SK-N-SH treated with all-trans-retinoic acid at 6 μM for 48 hours (cell line): ENCODE measurements at regions not wholly inside any gene's neighbourhood (a gene's known extent, or its start where the extent isn't known, plus 50 kb on each side); places are given as distances from the start of the nearest gene placed in this dataset.

Experiments used
- ATAC-seq: fragments of 200-7000 bp; cut with Tn5 transposase; 3 replicates; pipeline ENCODE4 v1.9.1; 2020; ENCODE audit warnings: mild to moderate bottlenecking, moderate library complexity
- ARNTL ChIP-seq: fragments of 450-650 bp; formaldehyde crosslinking; IDR thresholded peaks from 2 replicates; pipeline ENCODE4 v1.5.0; 2020; ENCODE audit warnings: low read depth, mild to moderate bottlenecking, moderate library complexity, borderline replicate concordance
- BACH2 ChIP-seq: fragments of 250-450 bp; sonication (Bioruptor Pico); IDR thresholded peaks from 2 replicates; pipeline ENCODE4 v1.9.0; 2021; ENCODE audit warnings: mild to moderate bottlenecking, borderline replicate concordance
- CSDC2 ChIP-seq: fragments of 250-450 bp; sonication (Bioruptor Pico); IDR thresholded peaks from 2 replicates; pipeline ENCODE4 v1.5.0; 2020; ENCODE audit warnings: mild to moderate bottlenecking, moderate library complexity
- ESRRG ChIP-seq: fragments of 250-450 bp; sonication (Bioruptor Pico); IDR thresholded peaks from 2 replicates; pipeline ENCODE4 v1.6.1; 2021; ENCODE audit warnings: mild to moderate bottlenecking
- GLIS3 ChIP-seq: fragments of 250-450 bp; sonication (Bioruptor Pico); IDR thresholded peaks from 2 replicates; pipeline ENCODE4 v1.5.0; 2020; ENCODE audit warnings: mild to moderate bottlenecking, moderate library complexity
- ISL1 ChIP-seq: fragments of 250-450 bp; sonication (Bioruptor Pico); IDR thresholded peaks from 2 replicates; pipeline ENCODE4 v2.1.2; 2022; ENCODE audit warnings: mild to moderate bottlenecking, moderate library complexity
- OSR1 ChIP-seq: fragments of 250-450 bp; sonication (Bioruptor Pico); IDR thresholded peaks from 2 replicates; pipeline ENCODE4 v1.8.0; 2022; ENCODE audit warnings: moderate library complexity, mild to moderate bottlenecking, inconsistent platforms
- RARB ChIP-seq: fragments of 250-450 bp; sonication (Bioruptor Pico); IDR thresholded peaks from 2 replicates; pipeline ENCODE4 v1.8.0; 2021; ENCODE audit warnings: mild to moderate bottlenecking, moderate library complexity
- SNAI2 ChIP-seq: fragments of 250-450 bp; sonication (Bioruptor Pico); IDR thresholded peaks from 2 replicates; pipeline ENCODE4 v1.5.0; 2020; ENCODE audit warnings: mild to moderate bottlenecking, moderate library complexity
- TCF4 ChIP-seq: fragments of 250-450 bp; sonication (Bioruptor Pico); IDR thresholded peaks from 2 replicates; pipeline ENCODE4 v1.8.0; 2021; ENCODE audit warnings: mild to moderate bottlenecking, moderate library complexity, borderline replicate concordance
- ZC3H10 ChIP-seq: fragments of 250-450 bp; sonication (Bioruptor Pico); IDR thresholded peaks from 2 replicates; pipeline ENCODE4 v1.5.1; 2021; ENCODE audit warnings: mild to moderate bottlenecking, moderate library complexity
- ZFP30 ChIP-seq: fragments of 450-650 bp; formaldehyde crosslinking; IDR thresholded peaks from 2 replicates; pipeline ENCODE4 v1.5.0; 2022; ENCODE audit warnings: mild to moderate bottlenecking, moderate library complexity
- ZNF8 ChIP-seq: fragments of 450-650 bp; formaldehyde crosslinking; IDR thresholded peaks from 2 replicates; pipeline ENCODE4 v1.5.0; 2020; ENCODE audit warnings: mild to moderate bottlenecking, moderate library complexity
- TF ChIP-seq, protein P1 (sequence below): fragments of 250-450 bp; sonication (Bioruptor Pico); IDR thresholded peaks from 2 replicates; pipeline ENCODE4 v1.5.1; 2021; ENCODE audit warnings: mild to moderate bottlenecking, moderate library complexity
- TF ChIP-seq, protein P2 (sequence below): fragments of 250-450 bp; sonication (Bioruptor Pico); IDR thresholded peaks from 2 replicates; pipeline ENCODE4 v1.5.1; 2020; ENCODE audit warnings: low read depth, mild to moderate bottlenecking, moderate library complexity
- TF ChIP-seq, protein P3 (sequence below): fragments of 250-450 bp; sonication (Bioruptor Pico); IDR thresholded peaks from 2 replicates; pipeline ENCODE4 v1.8.0; 2021; ENCODE audit warnings: low read depth, mild to moderate bottlenecking, moderate library complexity, borderline replicate concordance
- TF ChIP-seq, protein P4 (sequence below): fragments of 250-450 bp; sonication (Bioruptor Pico); IDR thresholded peaks from 2 replicates; pipeline ENCODE4 v1.5.0; 2020; ENCODE audit warnings: mild to moderate bottlenecking, moderate library complexity

GRCh38 chr10:21437770-21438382, 87.6 kb downstream of the SKIDA1 start:
- ATAC-seq = no peak
- no peak for TF ChIP-seq CSDC2 (CRISPR knock-in tag)

DNA sequence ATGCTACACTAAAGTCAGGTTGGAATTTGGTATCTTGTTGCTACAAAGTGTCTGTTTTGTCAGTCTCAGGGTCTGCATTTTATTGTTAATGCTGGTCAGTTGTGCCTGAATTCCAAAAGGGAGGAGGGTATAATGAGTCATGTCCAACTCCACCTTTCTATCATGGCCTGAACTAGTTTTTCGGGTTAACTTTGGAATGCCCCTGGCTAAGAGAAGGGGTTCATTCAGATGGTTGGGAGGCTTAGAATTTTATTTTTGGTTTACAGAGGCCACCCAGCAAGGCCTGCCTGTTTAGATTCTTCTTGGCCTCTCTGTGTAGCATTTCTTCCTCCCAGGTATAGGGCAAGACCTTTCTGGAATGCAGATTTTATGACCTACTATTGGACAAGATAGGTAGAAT, 93.2 kb downstream of the SKIDA1 start:
- TF ChIP-seq, protein P1, sequence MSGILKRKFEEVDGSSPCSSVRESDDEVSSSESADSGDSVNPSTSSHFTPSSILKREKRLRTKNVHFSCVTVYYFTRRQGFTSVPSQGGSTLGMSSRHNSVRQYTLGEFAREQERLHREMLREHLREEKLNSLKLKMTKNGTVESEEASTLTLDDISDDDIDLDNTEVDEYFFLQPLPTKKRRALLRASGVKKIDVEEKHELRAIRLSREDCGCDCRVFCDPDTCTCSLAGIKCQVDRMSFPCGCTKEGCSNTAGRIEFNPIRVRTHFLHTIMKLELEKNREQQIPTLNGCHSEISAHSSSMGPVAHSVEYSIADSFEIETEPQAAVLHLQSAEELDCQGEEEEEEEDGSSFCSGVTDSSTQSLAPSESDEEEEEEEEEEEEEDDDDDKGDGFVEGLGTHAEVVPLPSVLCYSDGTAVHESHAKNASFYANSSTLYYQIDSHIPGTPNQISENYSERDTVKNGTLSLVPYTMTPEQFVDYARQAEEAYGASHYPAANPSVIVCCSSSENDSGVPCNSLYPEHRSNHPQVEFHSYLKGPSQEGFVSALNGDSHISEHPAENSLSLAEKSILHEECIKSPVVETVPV (CRISPR knock-in tag) = no peak
- no peak for TF ChIP-seq ZFP30 (CRISPR knock-in tag)
- ATAC-seq = no peak

DNA sequence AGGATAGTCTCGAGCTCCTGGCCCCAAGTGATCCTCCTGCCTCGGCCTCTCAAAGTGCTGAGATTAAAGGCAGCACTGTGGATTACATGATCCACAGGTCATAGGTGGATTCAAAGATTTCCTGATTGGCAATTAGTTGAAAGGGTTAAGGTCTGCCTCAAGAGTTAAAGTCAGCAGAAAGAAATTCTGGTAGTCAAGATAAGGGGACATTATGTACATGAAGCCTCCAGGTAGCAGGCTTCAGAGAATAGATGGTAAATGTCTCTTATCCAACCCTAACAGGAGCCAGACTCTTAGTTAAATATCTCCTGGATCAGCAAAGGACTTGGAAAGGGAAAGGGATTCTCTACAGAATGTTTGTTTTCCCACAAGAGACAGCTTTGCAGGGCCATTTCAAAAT, 93.7 kb downstream of the SKIDA1 start:
- ATAC-seq = no peak
- TF ChIP-seq, protein P2, sequence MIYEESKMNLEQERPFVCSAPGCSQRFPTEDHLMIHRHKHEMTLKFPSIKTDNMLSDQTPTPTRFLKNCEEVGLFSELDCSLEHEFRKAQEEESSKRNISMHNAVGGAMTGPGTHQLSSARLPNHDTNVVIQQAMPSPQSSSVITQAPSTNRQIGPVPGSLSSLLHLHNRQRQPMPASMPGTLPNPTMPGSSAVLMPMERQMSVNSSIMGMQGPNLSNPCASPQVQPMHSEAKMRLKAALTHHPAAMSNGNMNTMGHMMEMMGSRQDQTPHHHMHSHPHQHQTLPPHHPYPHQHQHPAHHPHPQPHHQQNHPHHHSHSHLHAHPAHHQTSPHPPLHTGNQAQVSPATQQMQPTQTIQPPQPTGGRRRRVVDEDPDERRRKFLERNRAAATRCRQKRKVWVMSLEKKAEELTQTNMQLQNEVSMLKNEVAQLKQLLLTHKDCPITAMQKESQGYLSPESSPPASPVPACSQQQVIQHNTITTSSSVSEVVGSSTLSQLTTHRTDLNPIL (CRISPR knock-in tag) = no peak
- TF ChIP-seq ZFP30 (CRISPR knock-in tag) = no peak
- TF ChIP-seq, protein P1 (CRISPR knock-in tag) = no peak
- TF ChIP-seq, protein P3, sequence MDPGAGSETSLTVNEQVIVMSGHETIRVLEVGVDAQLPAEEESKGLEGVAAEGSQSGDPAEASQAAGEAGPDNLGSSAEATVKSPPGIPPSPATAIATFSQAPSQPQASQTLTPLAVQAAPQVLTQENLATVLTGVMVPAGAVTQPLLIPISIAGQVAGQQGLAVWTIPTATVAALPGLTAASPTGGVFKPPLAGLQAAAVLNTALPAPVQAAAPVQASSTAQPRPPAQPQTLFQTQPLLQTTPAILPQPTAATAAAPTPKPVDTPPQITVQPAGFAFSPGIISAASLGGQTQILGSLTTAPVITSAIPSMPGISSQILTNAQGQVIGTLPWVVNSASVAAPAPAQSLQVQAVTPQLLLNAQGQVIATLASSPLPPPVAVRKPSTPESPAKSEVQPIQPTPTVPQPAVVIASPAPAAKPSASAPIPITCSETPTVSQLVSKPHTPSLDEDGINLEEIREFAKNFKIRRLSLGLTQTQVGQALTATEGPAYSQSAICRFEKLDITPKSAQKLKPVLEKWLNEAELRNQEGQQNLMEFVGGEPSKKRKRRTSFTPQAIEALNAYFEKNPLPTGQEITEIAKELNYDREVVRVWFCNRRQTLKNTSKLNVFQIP (CRISPR knock-in tag) = no peak
- no peak for TF ChIP-seq ZNF8 (CRISPR knock-in tag)
- TF ChIP-seq, protein P4, sequence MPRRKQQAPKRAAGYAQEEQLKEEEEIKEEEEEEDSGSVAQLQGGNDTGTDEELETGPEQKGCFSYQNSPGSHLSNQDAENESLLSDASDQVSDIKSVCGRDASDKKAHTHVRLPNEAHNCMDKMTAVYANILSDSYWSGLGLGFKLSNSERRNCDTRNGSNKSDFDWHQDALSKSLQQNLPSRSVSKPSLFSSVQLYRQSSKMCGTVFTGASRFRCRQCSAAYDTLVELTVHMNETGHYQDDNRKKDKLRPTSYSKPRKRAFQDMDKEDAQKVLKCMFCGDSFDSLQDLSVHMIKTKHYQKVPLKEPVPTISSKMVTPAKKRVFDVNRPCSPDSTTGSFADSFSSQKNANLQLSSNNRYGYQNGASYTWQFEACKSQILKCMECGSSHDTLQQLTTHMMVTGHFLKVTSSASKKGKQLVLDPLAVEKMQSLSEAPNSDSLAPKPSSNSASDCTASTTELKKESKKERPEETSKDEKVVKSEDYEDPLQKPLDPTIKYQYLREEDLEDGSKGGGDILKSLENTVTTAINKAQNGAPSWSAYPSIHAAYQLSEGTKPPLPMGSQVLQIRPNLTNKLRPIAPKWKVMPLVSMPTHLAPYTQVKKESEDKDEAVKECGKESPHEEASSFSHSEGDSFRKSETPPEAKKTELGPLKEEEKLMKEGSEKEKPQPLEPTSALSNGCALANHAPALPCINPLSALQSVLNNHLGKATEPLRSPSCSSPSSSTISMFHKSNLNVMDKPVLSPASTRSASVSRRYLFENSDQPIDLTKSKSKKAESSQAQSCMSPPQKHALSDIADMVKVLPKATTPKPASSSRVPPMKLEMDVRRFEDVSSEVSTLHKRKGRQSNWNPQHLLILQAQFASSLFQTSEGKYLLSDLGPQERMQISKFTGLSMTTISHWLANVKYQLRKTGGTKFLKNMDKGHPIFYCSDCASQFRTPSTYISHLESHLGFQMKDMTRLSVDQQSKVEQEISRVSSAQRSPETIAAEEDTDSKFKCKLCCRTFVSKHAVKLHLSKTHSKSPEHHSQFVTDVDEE (CRISPR knock-in tag) = no peak
- no peak for TF ChIP-seq RARB (CRISPR knock-in tag)
- TF ChIP-seq SNAI2 (CRISPR knock-in tag) = no peak
- TF ChIP-seq, all 23 proteins: peak for 0

GRCh38 chr10:21427804-21428481, 97.5 kb downstream of the SKIDA1 start:
- TF ChIP-seq, protein P1 (CRISPR knock-in tag) = no peak
- no peak for TF ChIP-seq ISL1 (CRISPR knock-in tag)
- TF ChIP-seq GLIS3 (CRISPR knock-in tag) = no peak
- TF ChIP-seq ESRRG = no peak
- TF ChIP-seq ZC3H10 = no peak
- no peak for TF ChIP-seq BACH2 (CRISPR knock-in tag)
- TF ChIP-seq OSR1 (CRISPR knock-in tag) = no peak
- no peak for TF ChIP-seq ARNTL (CRISPR knock-in tag)
- no peak for TF ChIP-seq RARB (CRISPR knock-in tag)
- TF ChIP-seq TCF4 (CRISPR knock-in tag) = no peak
- TF ChIP-seq, protein P3 (CRISPR knock-in tag) = no peak

More at GRCh38 chr10:21427804-21428481, 97.5 kb downstream of the SKIDA1 start:
- no peak for ATAC-seq
